ENCODE measurements at regions not wholly inside any gene's neighbourhood (a gene's known extent, or its start where the extent isn't known, plus 50 kb on each side); places are given as distances from the start of the nearest gene placed in this dataset.

- H3K9me3 ChIP-seq (ENCODE audit: low read depth, low read length): no peaks in the 10 kb centered on the region
- no peak overlapping the region for H3K27ac ChIP-seq
- H3K9ac ChIP-seq (ENCODE audit: insufficient read length): no peak overlapping the region
- no peak overlapping the region for H3K4me3 ChIP-seq
- no peaks in the 10 kb centered on the region for H3K36me3 ChIP-seq (ENCODE audit: insufficient read depth, low read length)
- no peak for TF ChIP-seq POLR2AphosphoS5 (IDR thresholded peaks at IDR 0.05; ENCODE audit: borderline replicate concordance, low read depth, low read length)
- TF ChIP-seq FOXP2 (optimal IDR thresholded peaks at IDR 0.05; ENCODE audit: control extremely low read depth, extremely low read length, insufficient read depth): no peak
- TF ChIP-seq EZH2 (IDR thresholded peaks at IDR 0.05): no peak
- DNase-seq (ENCODE audit: low read depth, low spot score): no peak
Observed at GRCh38 chr1:178020968-178021640, 51.2 kb upstream of the SEC16B start.

GRCh38 chr1:178021950-178022349, 52.1 kb upstream of the SEC16B start:
- DNase-seq (ENCODE audit: low read depth, low spot score): no peak
- Histone ChIP-seq H3K9ac (ENCODE audit: insufficient read length) (no peak overlapping the region), H3K36me3 (ENCODE audit: insufficient read depth, low read length) (no peaks in the 10 kb centered on the region), H3K9me3 (ENCODE audit: low read depth, low read length) (no peaks in the 10 kb centered on the region), H3K4me3 (no peak overlapping the region), H3K27ac (no peak overlapping the region)
- no peak for TF ChIP-seq POLR2AphosphoS5 (IDR thresholded peaks at IDR 0.05; ENCODE audit: borderline replicate concordance, low read depth, low read length)
- TF ChIP-seq FOXP2 (optimal IDR thresholded peaks at IDR 0.05; ENCODE audit: control extremely low read depth, extremely low read length, insufficient read depth): no peak
- no peak for TF ChIP-seq EZH2 (IDR thresholded peaks at IDR 0.05)

GRCh38 chr1:178023181-178023618, 53.3 kb upstream of the SEC16B start:
- Histone ChIP-seq H3K36me3 (ENCODE audit: insufficient read depth, low read length) (no peaks in the 10 kb centered on the region), H3K27ac (no peak overlapping the region), H3K9me3 (ENCODE audit: low read depth, low read length) (no peaks in the 10 kb centered on the region), H3K9ac (ENCODE audit: insufficient read length) (no peak overlapping the region), H3K4me3 (no peak overlapping the region)
- no peak for DNase-seq (ENCODE audit: low read depth, low spot score)
- TF ChIP-seq EZH2 (IDR thresholded peaks at IDR 0.05): no peak
- no peak for TF ChIP-seq POLR2AphosphoS5 (IDR thresholded peaks at IDR 0.05; ENCODE audit: borderline replicate concordance, low read depth, low read length)
- no peak for TF ChIP-seq FOXP2 (optimal IDR thresholded peaks at IDR 0.05; ENCODE audit: control extremely low read depth, extremely low read length, insufficient read depth)

- Histone ChIP-seq H3K9me3 (ENCODE audit: low read depth, low read length) (no peaks in the 10 kb centered on the region), H3K36me3 (ENCODE audit: insufficient read depth, low read length) (no peaks in the 10 kb centered on the region), H3K9ac (ENCODE audit: insufficient read length) (no peak overlapping the region), H3K27ac (no peak overlapping the region), H3K4me3 (no peak overlapping the region)
- no peak for TF ChIP-seq FOXP2 (optimal IDR thresholded peaks at IDR 0.05; ENCODE audit: control extremely low read depth, extremely low read length, insufficient read depth)
- DNase-seq (ENCODE audit: low read depth, low spot score): no peak
Observed at GRCh38 chr1:178024504-178024903, 54.6 kb upstream of the SEC16B start.

GRCh38 chr1:178025613-178026356, 55.9 kb upstream of the SEC16B start:
- H3K27ac ChIP-seq: no peak overlapping the region
- no peak overlapping the region for H3K9ac ChIP-seq (ENCODE audit: insufficient read length)
- no peaks in the 10 kb centered on the region for H3K9me3 ChIP-seq (ENCODE audit: low read depth, low read length)
- TF ChIP-seq EZH2 (IDR thresholded peaks at IDR 0.05) (no peak), POLR2AphosphoS5 (IDR thresholded peaks at IDR 0.05; ENCODE audit: borderline replicate concordance, low read depth, low read length) (no peak), FOXP2 (optimal IDR thresholded peaks at IDR 0.05; ENCODE audit: control extremely low read depth, extremely low read length, insufficient read depth) (no peak)
- no peaks in the 10 kb centered on the region for H3K36me3 ChIP-seq (ENCODE audit: insufficient read depth, low read length)
- H3K4me3 ChIP-seq: no peak overlapping the region
- DNase-seq (ENCODE audit: low read depth, low spot score): no peak

- H3K27ac ChIP-seq: no peak overlapping the region
- no peaks in the 10 kb centered on the region for H3K9me3 ChIP-seq (ENCODE audit: low read depth, low read length)
- TF ChIP-seq POLR2AphosphoS5 (IDR thresholded peaks at IDR 0.05; ENCODE audit: borderline replicate concordance, low read depth, low read length) (no peak), FOXP2 (optimal IDR thresholded peaks at IDR 0.05; ENCODE audit: control extremely low read depth, extremely low read length, insufficient read depth) (no peak), EZH2 (IDR thresholded peaks at IDR 0.05) (no peak)
- DNase-seq (ENCODE audit: low read depth, low spot score): no peak
- no peak overlapping the region for H3K4me3 ChIP-seq
- no peaks in the 10 kb centered on the region for H3K36me3 ChIP-seq (ENCODE audit: insufficient read depth, low read length)
- H3K9ac ChIP-seq (ENCODE audit: insufficient read length): no peak overlapping the region
Observed at GRCh38 chr1:178028841-178029481, 59.1 kb upstream of the SEC16B start.

- Histone ChIP-seq H3K27ac (no peak overlapping the region), H3K9me3 (ENCODE audit: low read depth, low read length) (no peaks in the 10 kb centered on the region), H3K36me3 (ENCODE audit: insufficient read depth, low read length) (no peaks in the 10 kb centered on the region), H3K9ac (ENCODE audit: insufficient read length) (no peak overlapping the region), H3K4me3 (no peak overlapping the region)
- TF ChIP-seq EZH2 (IDR thresholded peaks at IDR 0.05) (no peak), POLR2AphosphoS5 (IDR thresholded peaks at IDR 0.05; ENCODE audit: borderline replicate concordance, low read depth, low read length) (no peak), FOXP2 (optimal IDR thresholded peaks at IDR 0.05; ENCODE audit: control extremely low read depth, extremely low read length, insufficient read depth) (no peak)
- no peak for DNase-seq (ENCODE audit: low read depth, low spot score)
Observed at GRCh38 chr1:178030467-178030866, 60.6 kb upstream of the SEC16B start.

- Histone ChIP-seq H3K27ac (no peak overlapping the region), H3K9ac (ENCODE audit: insufficient read length) (no peak overlapping the region), H3K4me3 (no peak overlapping the region), H3K9me3 (ENCODE audit: low read depth, low read length) (no peaks in the 10 kb centered on the region), H3K36me3 (ENCODE audit: insufficient read depth, low read length) (no peaks in the 10 kb centered on the region)
- TF ChIP-seq EZH2 (IDR thresholded peaks at IDR 0.05) (no peak), FOXP2 (optimal IDR thresholded peaks at IDR 0.05; ENCODE audit: control extremely low read depth, extremely low read length, insufficient read depth) (no peak), POLR2AphosphoS5 (IDR thresholded peaks at IDR 0.05; ENCODE audit: borderline replicate concordance, low read depth, low read length) (no peak)
- DNase-seq (ENCODE audit: low read depth, low spot score): peak; percentile 58
Observed at GRCh38 chr1:178031856-178032320, 62.0 kb upstream of the RASAL2 start.
